PFSK-1 (cell line): ENCODE measurements at regions not wholly inside any gene's neighbourhood (a gene's known extent, or its start where the extent isn't known, plus 50 kb on each side); places are given as distances from the start of the nearest gene placed in this dataset.

Source experiments
- POLR2AphosphoS5 ChIP-seq: IDR thresholded peaks from 2 replicates; pipeline ENCODE4 v1.6.1; 2012; ENCODE audit warnings: low read depth, mild to moderate bottlenecking, control low read depth, low read length, moderate library complexity
- SIN3A ChIP-seq: IDR thresholded peaks from 2 replicates; pipeline ENCODE4 v1.6.1; 2012; ENCODE audit warnings: mild to moderate bottlenecking, low read length, moderate library complexity, borderline replicate concordance; ENCODE audit not compliant: insufficient read depth
- TF ChIP-seq, protein P1 (sequence below), 2 experiments: IDR thresholded peaks; 2 replicates each; pipeline versions ENCODE4 v1.6.1 to v1.8.0; 2011 to 2012; ENCODE audit warnings: low read depth in 2 of 2, low read length in 2 of 2, control low read depth in 1 of 2, inconsistent platforms in 1 of 2, mild to moderate bottlenecking in 1 of 2, moderate library complexity in 1 of 2; ENCODE audit not compliant: insufficient read depth in 1 of 2

DNA sequence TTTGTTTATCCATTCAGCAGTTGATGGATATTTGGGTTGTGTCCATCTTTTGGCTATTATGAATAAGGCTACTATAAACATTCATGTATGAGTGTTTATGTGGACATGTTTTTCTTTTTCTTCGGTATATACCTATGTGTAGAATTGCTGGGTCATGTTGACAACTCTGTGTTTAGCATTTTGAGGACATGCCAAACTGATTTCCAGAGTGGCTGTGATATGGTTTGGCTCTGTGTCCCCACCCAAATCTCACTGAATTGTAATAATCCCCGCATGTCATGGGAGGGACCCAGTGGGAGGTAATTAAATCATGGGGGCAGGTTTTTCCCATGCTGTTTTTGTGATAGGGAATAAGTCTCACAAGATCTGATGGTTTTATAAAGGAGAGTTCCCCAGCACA is 439.7 kb downstream of the UTRN start:
- TF ChIP-seq, protein P1, sequence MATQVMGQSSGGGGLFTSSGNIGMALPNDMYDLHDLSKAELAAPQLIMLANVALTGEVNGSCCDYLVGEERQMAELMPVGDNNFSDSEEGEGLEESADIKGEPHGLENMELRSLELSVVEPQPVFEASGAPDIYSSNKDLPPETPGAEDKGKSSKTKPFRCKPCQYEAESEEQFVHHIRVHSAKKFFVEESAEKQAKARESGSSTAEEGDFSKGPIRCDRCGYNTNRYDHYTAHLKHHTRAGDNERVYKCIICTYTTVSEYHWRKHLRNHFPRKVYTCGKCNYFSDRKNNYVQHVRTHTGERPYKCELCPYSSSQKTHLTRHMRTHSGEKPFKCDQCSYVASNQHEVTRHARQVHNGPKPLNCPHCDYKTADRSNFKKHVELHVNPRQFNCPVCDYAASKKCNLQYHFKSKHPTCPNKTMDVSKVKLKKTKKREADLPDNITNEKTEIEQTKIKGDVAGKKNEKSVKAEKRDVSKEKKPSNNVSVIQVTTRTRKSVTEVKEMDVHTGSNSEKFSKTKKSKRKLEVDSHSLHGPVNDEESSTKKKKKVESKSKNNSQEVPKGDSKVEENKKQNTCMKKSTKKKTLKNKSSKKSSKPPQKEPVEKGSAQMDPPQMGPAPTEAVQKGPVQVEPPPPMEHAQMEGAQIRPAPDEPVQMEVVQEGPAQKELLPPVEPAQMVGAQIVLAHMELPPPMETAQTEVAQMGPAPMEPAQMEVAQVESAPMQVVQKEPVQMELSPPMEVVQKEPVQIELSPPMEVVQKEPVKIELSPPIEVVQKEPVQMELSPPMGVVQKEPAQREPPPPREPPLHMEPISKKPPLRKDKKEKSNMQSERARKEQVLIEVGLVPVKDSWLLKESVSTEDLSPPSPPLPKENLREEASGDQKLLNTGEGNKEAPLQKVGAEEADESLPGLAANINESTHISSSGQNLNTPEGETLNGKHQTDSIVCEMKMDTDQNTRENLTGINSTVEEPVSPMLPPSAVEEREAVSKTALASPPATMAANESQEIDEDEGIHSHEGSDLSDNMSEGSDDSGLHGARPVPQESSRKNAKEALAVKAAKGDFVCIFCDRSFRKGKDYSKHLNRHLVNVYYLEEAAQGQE (IDR thresholded peaks at IDR 0.05; ENCODE audit: insufficient read depth in 1 of 2, low read depth in 2 of 2, low read length in 2 of 2): no peak
- TF ChIP-seq SIN3A (no peak), POLR2AphosphoS5 (no peak)
